CD4-positive, alpha-beta T cell (primary cell): ENCODE measurements at regions not wholly inside any gene's neighbourhood (a gene's known extent, or its start where the extent isn't known, plus 50 kb on each side); places are given as distances from the start of the nearest gene placed in this dataset.

ENCODE experiments used
- ATAC-seq: fragments of 200-7000 bp; cut with Tn5 transposase; one replicate; pipeline ENCODE4 v1.10.0; 2022; ENCODE audit warnings: mild to moderate bottlenecking; ENCODE audit not compliant: poor library complexity
- CTCF ChIA-PET: fragments of 350-600 bp; sonication (Branson Sonifier 250); formaldehyde crosslinking; loops from one replicate; lab custom pipeline; 2021; ENCODE audit warnings: antibody characterized with exemption, inconsistent platforms; lab: Charles Lee
- POLR2A ChIA-PET: fragments of 350-600 bp; sonication (Branson Sonifier 250); formaldehyde crosslinking; loops from one replicate; lab custom pipeline; 2021; ENCODE audit warnings: antibody characterized with exemption, inconsistent platforms; lab: Charles Lee
- DNase-seq, 14 experiments: peaks; one replicate each; pipeline ENCODE4 v3.0.0-alpha.2; 2013 to 2020; ENCODE audit warnings: mixed read lengths in 2 of 14
- H3K27ac ChIP-seq, 2 donors: one replicate each; pipeline versions ENCODE4 v1.5.1 to v1.7.0; 2013; ENCODE audit warnings: low read length in 2 of 2, low read depth in 1 of 2, mild to moderate bottlenecking in 1 of 2
- H3K27me3 ChIP-seq, 2 experiments: 1 replicate in 1 of 2; 2 replicates in 1 of 2; pipeline versions ENCODE4 v1.6.1 to v1.7.0; 2013; ENCODE audit warnings: low read length in 2 of 2, control low read depth in 1 of 2, mild to moderate bottlenecking in 1 of 2, moderate library complexity in 1 of 2; ENCODE audit not compliant: insufficient read depth in 2 of 2, control insufficient read depth in 1 of 2
- H3K36me3 ChIP-seq: one replicate; pipeline ENCODE4 v1.6.1; 2013; ENCODE audit warnings: low read length, control low read depth; ENCODE audit not compliant: insufficient read depth
- H3K4me1 ChIP-seq: one replicate; pipeline ENCODE4 v1.6.1; 2013; ENCODE audit warnings: low read length, control low read depth; ENCODE audit not compliant: insufficient read depth
- H3K4me3 ChIP-seq: one replicate; pipeline ENCODE4 v1.5.1; 2013; ENCODE audit warnings: mild to moderate bottlenecking, low read length, moderate library complexity
- H3K9me3 ChIP-seq, 2 experiments: 1 replicate in 1 of 2; 2 replicates in 1 of 2; pipeline versions ENCODE4 v1.6.1 to v1.7.0; 2013; ENCODE audit warnings: low read length in 2 of 2, mild to moderate bottlenecking in 2 of 2, control low read depth in 1 of 2, moderate library complexity in 1 of 2; ENCODE audit not compliant: control insufficient read depth in 1 of 2, insufficient read depth in 1 of 2
- H3K27ac Mint-ChIP-seq: one replicate; pipeline ENCODE4 v1.8.0; 2020; ENCODE audit warnings: mixed read lengths
- H3K27me3 Mint-ChIP-seq: one replicate; pipeline ENCODE4 v1.8.0; 2021; ENCODE audit warnings: mixed read lengths
- H3K36me3 Mint-ChIP-seq: one replicate; pipeline ENCODE4 v1.8.0; 2021; ENCODE audit warnings: low read depth, mixed read lengths
- H3K4me1 Mint-ChIP-seq: one replicate; pipeline ENCODE4 v1.8.0; 2021; ENCODE audit warnings: low read depth, mixed read lengths
- H3K4me3 Mint-ChIP-seq: one replicate; pipeline ENCODE4 v1.8.0; 2020; ENCODE audit warnings: mild to moderate bottlenecking, mixed read lengths
- H3K9me3 Mint-ChIP-seq: one replicate; pipeline ENCODE4 v1.8.0; 2020; ENCODE audit warnings: mixed read lengths
- intact Hi-C, 2 experiments: fragments of 100-400 bp; cut with DNase I in 1 of 2; cut with micrococcal nuclease in 1 of 2; formaldehyde crosslinking; loops; one replicate each; pipeline versions ENCODE4 v1.15.1 to v1.9.0; 2023 to 2025; cut with DNase I, micrococcal nuclease
- TF ChIP-seq, protein P1 (sequence below): fragments of 200-600 bp; IDR thresholded peaks from one replicate; pipeline ENCODE4 v1.8.0; 2022; ENCODE audit warnings: antibody characterized with exemption, mild to moderate bottlenecking

GRCh38 chr12:90167518-90168208 is 459.0 kb upstream of the ATP2B1 start:
- POLR2A ChIA-PET, result no interaction called here
- Histone ChIP-seq H3K27me3 (no peaks in the 10 kb centered on the region), H3K27ac (no peak overlapping the region), H3K4me3 (no peak overlapping the region), H3K9me3 (no peaks in the 10 kb centered on the region), H3K4me1 (no peaks in the 10 kb centered on the region), H3K36me3 (no peaks in the 10 kb centered on the region)
- H3K36me3 Mint-ChIP-seq, result no peaks in the 10 kb centered on the region
- intact Hi-C loops, result no loop called here
- H3K4me1 Mint-ChIP-seq, result no peaks in the 10 kb centered on the region
- no peak overlapping the region for H3K4me3 Mint-ChIP-seq
- no peaks in the 10 kb centered on the region for H3K27me3 Mint-ChIP-seq
- ATAC-seq, result no peak
- H3K9me3 Mint-ChIP-seq, result no peaks in the 10 kb centered on the region
- CTCF ChIA-PET, result no interaction called here
- TF ChIP-seq, protein P1, sequence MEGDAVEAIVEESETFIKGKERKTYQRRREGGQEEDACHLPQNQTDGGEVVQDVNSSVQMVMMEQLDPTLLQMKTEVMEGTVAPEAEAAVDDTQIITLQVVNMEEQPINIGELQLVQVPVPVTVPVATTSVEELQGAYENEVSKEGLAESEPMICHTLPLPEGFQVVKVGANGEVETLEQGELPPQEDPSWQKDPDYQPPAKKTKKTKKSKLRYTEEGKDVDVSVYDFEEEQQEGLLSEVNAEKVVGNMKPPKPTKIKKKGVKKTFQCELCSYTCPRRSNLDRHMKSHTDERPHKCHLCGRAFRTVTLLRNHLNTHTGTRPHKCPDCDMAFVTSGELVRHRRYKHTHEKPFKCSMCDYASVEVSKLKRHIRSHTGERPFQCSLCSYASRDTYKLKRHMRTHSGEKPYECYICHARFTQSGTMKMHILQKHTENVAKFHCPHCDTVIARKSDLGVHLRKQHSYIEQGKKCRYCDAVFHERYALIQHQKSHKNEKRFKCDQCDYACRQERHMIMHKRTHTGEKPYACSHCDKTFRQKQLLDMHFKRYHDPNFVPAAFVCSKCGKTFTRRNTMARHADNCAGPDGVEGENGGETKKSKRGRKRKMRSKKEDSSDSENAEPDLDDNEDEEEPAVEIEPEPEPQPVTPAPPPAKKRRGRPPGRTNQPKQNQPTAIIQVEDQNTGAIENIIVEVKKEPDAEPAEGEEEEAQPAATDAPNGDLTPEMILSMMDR, result no peak
- DNase-seq, result no peak
- H3K27ac Mint-ChIP-seq, result no peak overlapping the region

GRCh38 chr12:90166671-90167070 is 458.0 kb upstream of the ATP2B1 start:
- CTCF ChIA-PET, result no interaction called here
- H3K4me3 Mint-ChIP-seq, result no peak overlapping the region

DNA sequence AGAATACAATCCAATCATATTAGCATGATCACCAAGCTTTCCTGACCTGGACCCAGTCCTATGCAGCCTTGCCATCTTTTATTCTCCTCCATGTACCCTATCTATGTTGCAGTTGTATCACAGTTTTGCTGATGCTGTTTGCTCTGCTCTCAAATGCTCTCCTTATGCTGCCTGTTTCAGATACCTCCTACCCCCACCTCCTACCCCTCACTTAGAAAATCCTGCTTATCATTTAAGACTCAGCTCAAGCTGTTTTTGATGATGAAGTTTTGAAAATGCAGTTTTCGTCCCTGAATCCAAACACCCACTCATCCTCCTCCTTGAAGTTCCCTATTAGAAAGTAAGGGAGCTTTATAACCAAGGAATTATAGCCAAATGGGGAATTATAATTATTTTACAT is 457.4 kb upstream of the ATP2B1 start:
- POLR2A ChIA-PET, result no interaction called here
- Mint-ChIP-seq H3K4me1 (no peaks in the 10 kb centered on the region), H3K9me3 (no peaks in the 10 kb centered on the region), H3K36me3 (no peaks in the 10 kb centered on the region), H3K4me3 (no peak overlapping the region), H3K27me3 (no peaks in the 10 kb centered on the region), H3K27ac (no peak overlapping the region)
- Histone ChIP-seq H3K27me3 (no peaks in the 10 kb centered on the region), H3K36me3 (no peaks in the 10 kb centered on the region), H3K9me3 (no peaks in the 10 kb centered on the region), H3K4me1 (no peaks in the 10 kb centered on the region), H3K4me3 (no peak overlapping the region), H3K27ac (no peak overlapping the region)
- CTCF ChIA-PET, result no interaction called here
- intact Hi-C loops, result no loop called here
- DNase-seq (no peak), ATAC-seq (no peak)
- TF ChIP-seq, protein P1, result no peak

More at GRCh38 chr12:90166671-90167070, 458.0 kb upstream of the ATP2B1 start:
- intact Hi-C loops, result no loop called here
- H3K27ac ChIP-seq, result no peak overlapping the region
- no peaks in the 10 kb centered on the region for H3K27me3 Mint-ChIP-seq
- POLR2A ChIA-PET, result no interaction called here
- H3K36me3 ChIP-seq, result no peaks in the 10 kb centered on the region
- H3K4me1 Mint-ChIP-seq, result no peaks in the 10 kb centered on the region
- no peaks in the 10 kb centered on the region for H3K27me3 ChIP-seq
- no peak overlapping the region for H3K27ac Mint-ChIP-seq
- no peaks in the 10 kb centered on the region for H3K9me3 ChIP-seq
- TF ChIP-seq, protein P1, result no peak
- no peak for DNase-seq
- ATAC-seq, result no peak
- H3K36me3 Mint-ChIP-seq, result no peaks in the 10 kb centered on the region
- no peaks in the 10 kb centered on the region for H3K4me1 ChIP-seq
- H3K9me3 Mint-ChIP-seq, result no peaks in the 10 kb centered on the region
- no peak overlapping the region for H3K4me3 ChIP-seq
